ENCODE measurements at regions not wholly inside any gene's neighbourhood (a gene's known extent, or its start where the extent isn't known, plus 50 kb on each side); places are given as distances from the start of the nearest gene placed in this dataset.
"Not testable (repeated sequence)": the region's sequence is repeated elsewhere in the genome, so short reads cannot be mapped to it uniquely, and the experiment has no call there.

DNA sequence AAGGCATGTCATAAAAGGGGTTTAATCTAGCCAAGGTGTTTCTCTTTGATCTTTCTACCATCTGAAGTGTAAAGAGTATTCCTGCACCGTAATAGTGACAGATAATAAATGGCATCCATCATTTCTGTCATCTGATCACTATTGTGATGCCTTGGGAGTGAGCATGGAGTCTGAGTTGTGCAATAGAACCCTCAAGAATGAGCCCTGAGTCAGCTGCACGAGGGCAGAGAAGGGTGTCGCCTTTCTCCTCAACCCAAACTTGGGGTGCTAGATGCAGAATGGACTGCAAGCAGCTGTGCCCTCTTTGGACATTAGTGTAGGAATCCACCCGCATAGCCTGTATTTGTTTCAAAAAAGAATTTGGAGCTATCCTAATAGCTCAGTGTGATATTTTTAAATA lies 115.2 kb downstream of the ZNF37A start:
- no peak for DNase-seq

DNA sequence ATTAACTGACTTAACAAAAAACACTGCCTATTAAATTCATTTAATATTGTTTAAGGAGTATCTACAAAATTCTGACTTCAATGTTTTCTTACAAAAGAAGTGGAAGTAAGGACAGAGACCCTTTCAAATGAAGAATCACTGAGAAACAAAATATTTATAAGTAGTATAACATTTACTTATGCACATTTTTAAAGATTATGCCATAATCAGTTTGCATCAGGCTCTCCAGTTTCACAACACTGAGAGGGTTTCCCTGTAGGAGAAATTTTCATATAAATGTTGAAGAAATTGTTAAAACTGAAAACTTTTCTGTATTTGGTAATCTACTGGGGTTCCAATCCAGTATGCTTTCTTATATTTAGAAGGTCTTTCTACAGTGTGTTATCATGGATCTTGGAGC lies 115.6 kb downstream of the ZNF37A start:
- not testable (repeated sequence) for DNase-seq

- no peak for DNase-seq
Measured at GRCh38 chr10:38212460-38212859, 118.3 kb downstream of the ZNF37A start.

GRCh38 chr10:38226385-38226784 lies 132.2 kb downstream of the ZNF37A start:
- no peak for DNase-seq

DNA sequence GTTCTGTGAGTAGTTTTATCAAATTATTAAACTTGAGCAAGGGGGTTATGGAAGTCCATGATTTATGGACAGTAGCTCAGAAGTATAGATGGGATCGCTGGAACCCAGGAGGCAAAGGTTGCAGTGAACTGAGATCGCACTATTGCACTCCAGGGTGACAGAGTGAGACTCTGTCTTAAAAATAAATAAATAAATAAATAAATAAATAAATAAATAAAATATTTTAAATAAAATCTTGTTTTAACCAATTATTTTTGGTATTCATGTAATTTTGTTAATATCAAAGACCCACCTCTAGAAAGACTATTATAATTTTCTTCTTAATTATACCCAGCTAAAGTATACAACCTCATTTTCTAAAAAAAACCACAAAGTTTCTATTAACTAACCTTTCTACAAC lies 134.3 kb downstream of the ZNF37A start:
- DNase-seq = no peak

- DNase-seq = not testable (repeated sequence)
Measured at GRCh38 chr10:38238479-38238878, 144.3 kb downstream of the ZNF37A start.

GRCh38 chr10:38242061-38242649 lies 148.0 kb downstream of the ZNF37A start:
- DNase-seq = not testable (repeated sequence)

- not testable (repeated sequence) for DNase-seq
Measured at GRCh38 chr10:38248113-38248512, 154.0 kb downstream of the ZNF37A start.

DNA sequence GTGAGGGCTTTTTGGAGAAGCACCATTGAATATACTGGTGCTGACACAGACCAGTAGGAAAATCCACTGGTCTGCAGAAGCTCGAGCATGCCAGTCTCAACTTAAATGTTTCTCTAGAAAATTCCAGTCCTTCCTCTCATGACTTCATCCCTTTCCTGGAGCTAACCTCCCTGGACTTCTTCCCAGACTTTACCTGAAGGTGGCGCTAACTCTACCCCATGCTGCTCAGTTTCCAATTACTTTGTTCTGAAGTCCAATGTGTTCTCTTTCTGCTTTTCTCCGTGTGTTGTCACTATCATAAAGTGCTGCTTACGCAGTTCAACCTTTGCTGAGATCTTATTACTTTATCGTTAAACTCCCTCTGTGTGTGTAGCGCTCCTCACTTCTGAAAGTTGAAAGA lies 158.4 kb downstream of the ZNF37A start:
- DNase-seq = not testable (repeated sequence)

GRCh38 chr10:38267555-38267954 lies 173.4 kb downstream of the ZNF37A start:
- DNase-seq = not testable (repeated sequence)

- DNase-seq = not testable (repeated sequence)
Measured at GRCh38 chr10:38271031-38271430, 176.9 kb downstream of the ZNF37A start.

- not testable (repeated sequence) for DNase-seq
Measured at GRCh38 chr10:38274879-38275278, 180.7 kb downstream of the ZNF37A start.

GRCh38 chr10:38292560-38292959 lies 198.4 kb downstream of the ZNF37A start:
- not testable (repeated sequence) for DNase-seq

- DNase-seq = not testable (repeated sequence)
Measured at GRCh38 chr10:38310111-38310510, 216.0 kb downstream of the ZNF37A start.

GRCh38 chr10:38315090-38315805 lies 221.1 kb downstream of the ZNF37A start:
- DNase-seq = not testable (repeated sequence)

GRCh38 chr10:38321393-38321792 lies 227.3 kb downstream of the ZNF37A start:
- DNase-seq = not testable (repeated sequence)

DNA sequence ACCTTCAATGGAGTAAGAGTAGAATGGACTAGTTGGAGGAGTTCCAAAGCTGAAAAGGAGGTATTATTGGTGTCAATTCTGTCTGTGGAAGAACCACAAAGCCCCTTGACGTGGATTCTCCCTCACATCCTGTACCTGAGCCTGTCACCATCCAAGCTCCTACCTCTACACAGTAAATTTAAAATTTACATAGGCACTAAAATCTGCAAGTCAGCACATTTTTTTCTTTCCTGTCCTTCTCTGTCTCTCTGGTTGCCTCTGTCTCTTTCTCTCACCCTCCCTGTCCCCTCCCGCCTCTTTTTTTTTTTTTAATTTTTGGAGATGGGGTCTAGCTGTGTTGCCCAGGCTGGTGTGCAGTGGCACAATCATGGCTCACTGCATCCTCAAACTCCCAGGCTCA lies 236.2 kb downstream of the ZNF37A start:
- DNase-seq = not testable (repeated sequence)

DNA sequence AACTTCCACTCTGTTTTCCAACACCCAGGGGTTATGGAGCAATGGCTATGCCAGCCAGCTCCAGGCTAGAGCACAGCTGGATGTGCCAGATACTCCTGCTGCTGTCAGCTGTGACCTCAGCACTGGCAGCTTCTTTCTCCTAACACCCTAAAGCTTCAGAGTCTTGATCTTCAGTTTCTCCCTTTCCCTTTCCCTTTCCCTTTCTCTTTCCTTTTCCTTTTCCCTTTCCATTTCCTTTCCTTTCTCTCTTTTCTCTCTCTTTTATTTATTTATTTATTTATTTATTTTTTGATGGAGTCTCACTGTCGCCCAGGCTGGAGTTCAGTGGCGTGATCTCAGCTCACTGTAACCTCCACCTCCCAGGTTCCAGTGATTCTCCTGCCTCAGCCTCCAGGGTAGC lies 237.0 kb downstream of the ZNF37A start:
- not testable (repeated sequence) for DNase-seq

DNA sequence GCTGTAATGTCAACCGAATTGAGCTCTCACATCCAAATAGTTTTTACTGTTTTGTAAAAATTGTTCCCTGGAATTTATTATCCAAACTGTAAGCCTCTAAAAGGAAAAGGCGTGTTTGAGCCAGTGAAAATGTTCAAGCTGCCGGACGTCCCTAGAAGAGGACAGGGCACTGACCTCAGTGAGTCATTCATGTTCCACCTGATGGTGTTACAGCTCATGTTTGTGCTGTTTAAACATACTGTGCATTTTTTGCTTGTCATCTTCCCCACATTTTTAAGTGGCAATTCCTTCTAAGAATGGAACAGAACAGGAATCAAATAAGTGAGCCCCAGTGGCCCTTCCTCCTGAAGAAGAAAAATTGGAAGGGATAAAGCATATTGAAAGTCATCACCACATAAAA lies 239.6 kb downstream of the ZNF37A start:
- DNase-seq = not testable (repeated sequence)

DNA sequence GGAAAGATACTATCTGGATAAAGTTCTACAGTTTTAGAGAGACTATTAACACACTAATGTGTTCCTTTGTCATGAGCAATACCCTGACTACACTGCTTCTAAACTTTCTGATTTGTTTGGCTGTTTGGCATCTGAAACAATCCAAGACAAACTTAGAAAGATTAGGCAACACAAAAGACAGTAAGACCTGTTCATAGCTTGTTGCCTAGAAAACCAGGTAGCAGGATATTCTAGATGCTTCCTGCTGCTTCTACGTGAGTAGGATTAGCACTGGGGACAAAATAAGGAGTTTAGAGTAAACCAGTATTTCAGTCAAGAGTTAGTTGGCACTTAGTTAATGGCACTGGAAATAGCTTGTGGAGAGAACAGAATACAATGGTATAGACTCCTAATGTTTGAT lies 256.5 kb downstream of the ZNF37A start:
- DNase-seq = not testable (repeated sequence)

- not testable (repeated sequence) for DNase-seq
Measured at GRCh38 chr10:38354410-38354809, 260.3 kb downstream of the ZNF37A start.

GRCh38 chr10:38355911-38356526 lies 261.9 kb downstream of the ZNF37A start:
- DNase-seq = peak; percentile 77

GRCh38 chr10:38356527-38356926 lies 262.4 kb downstream of the ZNF37A start:
- DNase-seq = peak; percentile 1

DNA sequence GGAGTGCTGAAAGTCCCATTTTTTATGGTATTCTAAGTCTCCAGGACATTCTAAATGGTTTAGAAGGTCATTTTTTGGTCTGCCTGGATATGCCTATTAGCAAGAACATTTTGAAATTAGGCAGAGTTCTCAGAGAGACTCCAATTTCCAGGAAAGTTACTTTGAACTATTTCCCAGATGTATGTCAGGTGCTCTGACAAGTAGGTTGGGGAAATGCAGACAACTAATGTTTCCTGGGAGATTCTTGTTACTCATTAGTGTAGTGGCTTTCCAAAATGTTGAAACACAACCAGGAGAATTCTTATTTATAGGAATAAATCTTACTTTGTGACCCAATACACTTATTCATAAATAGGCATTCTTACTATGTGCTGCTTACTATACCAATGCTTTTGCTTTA lies 268.4 kb downstream of the ZNF37A start:
- not testable (repeated sequence) for DNase-seq
